ENCODE measurements at regions not wholly inside any gene's neighbourhood (a gene's known extent, or its start where the extent isn't known, plus 50 kb on each side); places are given as distances from the start of the nearest gene placed in this dataset.

DNA sequence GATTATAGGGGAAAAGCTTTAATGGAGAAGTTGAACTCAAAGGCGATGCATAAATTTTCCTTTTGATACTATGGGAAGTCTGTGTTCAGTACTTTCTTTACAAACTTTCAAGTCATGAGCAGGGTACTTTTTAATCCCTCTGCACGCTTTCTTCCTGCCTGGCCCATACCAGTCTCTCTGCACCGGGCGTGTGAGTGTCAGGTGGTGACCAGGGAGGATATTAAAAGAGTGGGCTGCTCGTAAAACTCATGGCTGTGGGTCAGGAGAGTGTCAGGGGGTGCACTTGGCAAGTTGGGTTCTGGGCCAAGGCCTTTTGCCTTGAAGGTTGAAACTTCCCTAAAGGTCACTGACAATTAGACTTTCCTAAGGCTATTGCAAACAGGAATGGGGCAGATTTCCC is 367.8 kb downstream of the GPD2 start:
- TF ChIP-seq, protein P1, sequence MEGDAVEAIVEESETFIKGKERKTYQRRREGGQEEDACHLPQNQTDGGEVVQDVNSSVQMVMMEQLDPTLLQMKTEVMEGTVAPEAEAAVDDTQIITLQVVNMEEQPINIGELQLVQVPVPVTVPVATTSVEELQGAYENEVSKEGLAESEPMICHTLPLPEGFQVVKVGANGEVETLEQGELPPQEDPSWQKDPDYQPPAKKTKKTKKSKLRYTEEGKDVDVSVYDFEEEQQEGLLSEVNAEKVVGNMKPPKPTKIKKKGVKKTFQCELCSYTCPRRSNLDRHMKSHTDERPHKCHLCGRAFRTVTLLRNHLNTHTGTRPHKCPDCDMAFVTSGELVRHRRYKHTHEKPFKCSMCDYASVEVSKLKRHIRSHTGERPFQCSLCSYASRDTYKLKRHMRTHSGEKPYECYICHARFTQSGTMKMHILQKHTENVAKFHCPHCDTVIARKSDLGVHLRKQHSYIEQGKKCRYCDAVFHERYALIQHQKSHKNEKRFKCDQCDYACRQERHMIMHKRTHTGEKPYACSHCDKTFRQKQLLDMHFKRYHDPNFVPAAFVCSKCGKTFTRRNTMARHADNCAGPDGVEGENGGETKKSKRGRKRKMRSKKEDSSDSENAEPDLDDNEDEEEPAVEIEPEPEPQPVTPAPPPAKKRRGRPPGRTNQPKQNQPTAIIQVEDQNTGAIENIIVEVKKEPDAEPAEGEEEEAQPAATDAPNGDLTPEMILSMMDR (IDR thresholded peaks at IDR 0.05), result no peak
- TF ChIP-seq POLR2A (IDR thresholded peaks at IDR 0.05), result no peak

Measured in heart left ventricle (tissue), 13 donors.